ENCODE measurements at regions not wholly inside any gene's neighbourhood (a gene's known extent, or its start where the extent isn't known, plus 50 kb on each side); places are given as distances from the start of the nearest gene placed in this dataset.
"Not testable (repeated sequence)": the region's sequence is repeated elsewhere in the genome, so short reads cannot be mapped to it uniquely, and the experiment has no call there.

- FAIRE-seq, result no peak
Measured at GRCh38 chr12:19999805-20000138, 368.6 kb upstream of the PDE3A start.

DNA sequence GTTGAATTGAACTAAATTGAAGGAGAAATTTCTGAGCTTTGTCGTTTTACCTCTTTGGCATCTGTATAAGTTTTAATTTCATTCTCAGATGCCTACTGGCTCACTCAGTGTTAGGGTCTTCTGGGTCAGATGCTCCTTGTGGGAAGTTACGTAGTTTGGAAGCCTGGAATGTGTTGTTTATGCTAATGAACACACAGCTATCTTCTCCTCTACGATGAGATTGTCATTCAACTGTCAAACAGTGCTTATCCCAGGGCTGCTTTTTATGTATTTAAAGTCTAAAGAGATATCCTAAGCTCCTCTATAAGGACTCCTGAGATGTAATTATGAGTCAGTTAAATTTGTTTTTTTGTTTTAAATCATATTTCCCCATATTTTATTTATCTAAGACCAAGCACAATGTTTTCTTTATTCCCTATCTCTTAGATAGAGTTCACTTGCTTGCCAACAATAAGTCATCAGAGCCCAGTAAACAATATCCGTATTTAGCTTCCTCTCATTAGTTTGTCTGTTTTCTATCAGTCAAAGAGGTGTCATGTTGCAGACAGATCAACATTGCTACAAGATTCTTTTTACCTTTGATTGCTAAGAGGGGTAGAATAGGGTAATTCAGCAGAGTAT lies 368.0 kb upstream of the PDE3A start:
- no peak for FAIRE-seq

- no peak for FAIRE-seq
Measured at GRCh38 chr12:20003252-20003651, 365.1 kb upstream of the PDE3A start.

DNA sequence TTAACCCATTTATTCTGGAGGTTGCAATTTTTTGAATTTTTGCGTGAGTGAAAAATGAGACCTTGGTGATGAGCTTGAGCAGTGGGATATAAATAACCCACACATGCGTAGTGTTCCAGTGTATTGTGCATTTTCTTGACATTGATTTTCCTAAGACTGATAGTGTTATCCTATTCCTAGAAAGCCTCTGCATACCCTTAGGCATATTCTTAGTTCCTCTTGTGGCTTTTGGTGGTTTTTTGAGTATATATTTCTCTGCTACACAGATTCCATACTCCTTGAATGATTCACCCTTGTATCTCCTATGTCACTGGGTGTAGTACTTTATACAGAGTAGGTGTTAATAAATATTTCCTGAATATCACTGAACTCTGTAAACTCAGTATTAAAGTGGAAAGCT lies 363.4 kb upstream of the PDE3A start:
- FAIRE-seq, result no peak

DNA sequence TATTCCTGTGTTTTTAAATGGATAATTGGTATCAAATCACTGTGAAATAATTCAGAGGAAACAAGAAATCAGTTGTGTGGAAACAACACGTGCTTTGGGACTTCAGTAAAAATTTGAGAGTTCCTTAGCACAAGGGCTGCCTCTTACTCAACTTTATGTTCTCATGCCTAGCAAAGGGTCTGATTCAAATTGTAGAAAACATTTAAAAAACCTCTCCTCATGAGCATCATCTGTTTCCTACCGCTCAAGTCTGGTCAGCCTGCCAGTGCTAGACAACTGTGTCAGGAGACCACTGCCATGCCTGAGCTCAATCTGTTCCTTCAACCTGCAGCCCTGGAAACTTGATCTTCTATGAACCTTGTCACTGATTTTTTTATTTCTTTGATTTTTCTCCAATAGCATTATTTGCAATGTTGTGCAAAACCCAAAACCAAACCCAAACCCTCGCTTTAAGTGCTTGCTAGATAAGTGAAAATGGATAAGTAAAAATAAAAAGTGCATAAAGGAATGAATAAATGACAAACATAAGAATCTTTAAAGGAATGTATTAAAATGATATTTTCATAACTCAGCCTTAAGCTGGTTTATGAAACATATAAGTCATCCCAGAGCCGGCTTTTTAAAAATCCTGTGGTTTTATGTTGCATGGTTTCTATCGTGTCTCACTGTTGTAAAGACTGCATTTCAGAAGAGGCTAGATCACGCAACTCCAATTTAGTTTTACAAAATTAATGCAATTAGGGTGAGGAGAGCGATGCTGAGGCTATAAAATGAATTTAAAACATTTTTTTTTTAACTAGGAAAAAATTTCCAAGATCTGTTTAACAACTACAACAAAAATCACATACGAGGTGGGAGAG lies 361.2 kb upstream of the PDE3A start:
- no peak for FAIRE-seq

- not testable (repeated sequence) for FAIRE-seq
Measured at GRCh38 chr12:20009965-20010364, 358.4 kb upstream of the PDE3A start.

- no peak for FAIRE-seq
Measured at GRCh38 chr12:20011200-20011599, 357.1 kb upstream of the PDE3A start.

- no peak for FAIRE-seq
Measured at GRCh38 chr12:20017802-20018201, 350.5 kb upstream of the PDE3A start.

DNA sequence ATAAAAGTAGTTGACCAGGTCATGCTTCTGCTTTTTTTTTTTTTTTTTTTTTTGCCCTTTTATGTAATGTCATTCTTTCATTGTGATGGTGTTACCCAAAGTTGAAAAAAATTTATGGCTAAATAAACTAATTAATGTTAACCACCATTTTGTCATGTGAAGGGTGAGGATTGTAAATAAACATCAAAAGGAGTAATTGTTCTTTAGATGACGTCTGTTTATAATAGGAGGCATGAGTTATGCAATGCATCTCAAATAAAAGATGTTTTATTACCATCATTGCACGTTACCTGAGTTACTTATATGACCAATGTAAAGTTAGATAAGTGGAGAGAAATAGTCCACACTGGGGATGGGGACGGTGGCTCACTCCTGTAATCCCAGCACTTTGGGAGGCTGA lies 349.9 kb upstream of the PDE3A start:
- FAIRE-seq, result no peak

DNA sequence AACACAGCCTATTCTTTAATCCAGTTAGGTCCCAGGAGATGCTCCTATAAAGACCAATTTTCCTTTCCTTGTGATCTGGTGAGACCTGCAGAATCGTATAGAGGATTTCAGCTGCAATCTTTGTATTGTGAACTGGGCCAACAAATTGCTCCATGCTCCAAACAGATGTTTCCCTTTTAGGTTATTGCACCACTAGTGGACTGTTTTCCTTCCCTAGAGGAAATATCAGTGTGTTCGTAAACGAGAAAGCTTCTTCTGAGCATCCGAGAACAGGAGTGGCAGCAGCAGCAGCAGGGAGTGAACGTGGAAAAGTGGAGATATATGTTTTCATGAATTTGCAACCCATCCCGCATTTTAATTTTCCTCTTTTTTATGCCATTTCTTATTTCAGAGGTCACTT lies 344.1 kb upstream of the PDE3A start:
- FAIRE-seq, result no peak

GRCh38 chr12:20028033-20028432 lies 340.3 kb upstream of the PDE3A start:
- FAIRE-seq, result no peak

- FAIRE-seq, result no peak
Measured at GRCh38 chr12:20030826-20031225, 337.5 kb upstream of the PDE3A start.

DNA sequence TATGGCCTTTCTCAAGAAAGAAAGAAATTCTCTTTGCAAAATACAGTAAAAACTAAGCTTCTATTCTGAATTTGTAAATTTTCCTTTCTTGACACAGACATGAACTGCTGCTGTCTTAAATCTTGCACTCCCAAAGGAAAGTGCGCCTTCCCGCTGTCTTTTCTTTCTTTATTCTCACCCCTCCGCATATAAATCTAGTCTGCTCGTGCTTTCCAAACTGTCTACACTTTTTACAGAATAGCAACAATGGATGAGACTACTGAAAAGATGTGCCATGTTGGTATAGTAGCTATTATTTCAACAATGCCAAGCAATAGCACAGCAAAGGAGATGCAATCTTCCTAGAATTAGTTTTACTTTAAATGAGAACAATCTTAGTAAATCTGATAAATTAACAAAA lies 328.8 kb upstream of the PDE3A start:
- FAIRE-seq, result no peak

GRCh38 chr12:20040184-20040583 lies 328.2 kb upstream of the PDE3A start:
- no peak for FAIRE-seq

DNA sequence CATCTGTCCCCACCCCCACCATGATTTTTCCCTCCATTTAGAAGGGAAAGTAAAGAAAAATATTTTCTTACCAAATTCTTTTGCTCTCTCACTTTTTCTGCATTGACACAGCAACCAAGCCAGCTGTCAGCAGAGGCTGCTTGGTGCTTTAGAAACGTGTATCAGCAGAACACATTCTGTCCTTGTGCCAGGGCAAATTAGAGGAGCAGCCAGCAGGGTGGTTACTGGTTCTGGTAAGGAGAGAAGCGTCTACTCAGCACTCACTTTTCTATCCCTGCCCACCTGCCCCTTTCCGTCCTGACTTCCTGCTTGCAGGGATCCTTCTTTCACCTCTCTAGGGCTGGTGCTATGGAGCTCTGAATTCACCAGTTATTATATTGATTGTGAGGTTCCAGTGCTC lies 327.5 kb upstream of the PDE3A start:
- FAIRE-seq, result no peak

DNA sequence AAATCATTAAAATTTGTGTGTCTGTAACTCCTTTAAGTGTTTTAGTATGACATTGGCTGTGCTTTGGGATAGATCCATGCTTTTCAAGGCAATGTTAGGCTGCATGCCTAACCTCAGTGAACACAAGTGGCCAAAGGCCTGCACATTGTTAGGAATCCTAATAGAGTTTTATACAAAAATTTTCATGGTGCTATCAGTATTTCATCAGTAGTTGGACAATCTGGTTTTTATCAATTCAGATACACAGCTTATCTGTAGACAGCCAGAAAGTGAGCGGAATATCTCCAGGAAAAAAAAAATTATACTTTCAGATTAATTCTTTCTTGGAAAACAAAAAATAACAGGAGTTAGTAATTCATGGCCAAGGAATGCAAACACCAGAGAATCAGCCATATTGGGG lies 324.0 kb upstream of the PDE3A start:
- no peak for FAIRE-seq

DNA sequence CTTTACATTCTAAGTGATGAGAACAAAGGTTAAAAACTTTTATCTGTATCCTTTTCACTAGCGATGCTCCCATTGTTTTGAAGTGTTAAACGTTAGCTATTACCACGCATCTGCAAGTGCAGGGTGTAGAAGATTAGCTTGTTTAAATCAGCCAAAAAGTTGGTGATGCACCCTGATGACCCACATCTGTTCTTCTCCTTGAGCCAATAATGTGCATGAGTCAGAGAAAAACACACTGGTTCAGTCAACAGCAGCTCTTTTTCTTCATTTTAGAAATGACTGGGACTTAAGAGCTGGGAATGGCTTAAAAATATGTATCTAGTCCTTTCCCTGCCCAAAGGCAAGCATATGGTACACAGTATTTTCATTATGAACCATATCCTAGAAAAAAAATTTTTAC lies 323.5 kb upstream of the PDE3A start:
- FAIRE-seq, result no peak

DNA sequence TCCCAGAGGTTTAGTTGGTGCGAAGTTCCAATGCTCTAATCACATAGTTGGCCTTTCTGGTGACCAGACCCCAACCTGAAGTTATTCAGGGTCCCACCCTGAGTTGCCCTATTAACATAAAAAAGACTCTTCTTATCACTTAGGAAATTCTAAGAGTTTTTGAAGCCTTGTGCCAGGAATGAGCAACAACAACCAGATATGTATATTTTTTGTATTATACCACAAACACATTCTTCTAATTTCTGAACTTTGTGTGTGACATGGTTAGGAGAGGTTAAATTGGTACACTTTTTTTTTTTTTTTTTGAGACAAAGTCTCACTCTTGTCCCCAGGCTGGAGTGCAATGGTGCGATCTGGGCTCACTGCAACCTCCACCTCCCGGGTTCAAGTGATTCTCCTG lies 320.4 kb upstream of the PDE3A start:
- FAIRE-seq, result no peak

GRCh38 chr12:20050221-20050620 lies 318.1 kb upstream of the PDE3A start:
- no peak for FAIRE-seq

GRCh38 chr12:20053782-20054181 lies 314.6 kb upstream of the PDE3A start:
- no peak for FAIRE-seq

DNA sequence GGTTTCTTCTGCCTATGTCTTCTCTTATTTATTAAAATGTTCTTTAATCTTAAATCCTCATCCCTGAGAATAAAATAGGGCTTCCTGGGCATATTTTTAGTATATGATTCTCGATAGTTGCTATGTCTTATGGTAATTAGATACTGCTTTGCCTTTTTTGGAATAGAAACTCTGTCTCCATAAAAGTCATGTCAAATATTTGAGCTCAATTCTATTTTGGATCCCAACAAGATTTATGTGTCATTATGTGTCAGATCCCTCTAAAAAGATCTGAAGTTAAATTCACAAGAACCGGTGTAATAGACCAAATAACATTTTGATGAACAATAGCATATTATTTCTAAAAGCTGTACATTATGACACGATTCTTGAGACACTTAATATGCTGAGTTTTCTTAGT lies 312.5 kb upstream of the PDE3A start:
- FAIRE-seq, result no peak

DNA sequence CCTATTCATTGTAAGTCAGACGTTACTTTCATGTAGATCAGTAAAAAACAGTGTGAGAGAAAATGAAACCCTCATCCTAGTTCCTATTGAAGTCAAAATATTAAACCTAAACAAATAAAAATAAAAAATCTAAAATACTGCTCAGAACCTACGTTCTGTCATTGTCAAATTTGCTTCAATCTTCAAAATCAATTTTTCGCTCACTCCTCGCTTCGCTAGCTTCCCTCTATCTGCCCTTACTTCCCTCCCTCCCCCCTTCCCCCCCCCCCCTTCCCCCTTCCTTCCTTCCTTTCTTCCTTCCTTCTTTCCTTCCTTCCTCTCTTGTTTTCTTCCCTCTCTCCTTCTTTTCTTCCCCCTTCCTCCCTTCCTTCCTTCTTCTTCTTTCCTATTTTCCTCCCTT lies 310.9 kb upstream of the PDE3A start:
- no peak for FAIRE-seq

- no peak for FAIRE-seq
Measured at GRCh38 chr12:20063116-20063515, 305.2 kb upstream of the PDE3A start.

DNA sequence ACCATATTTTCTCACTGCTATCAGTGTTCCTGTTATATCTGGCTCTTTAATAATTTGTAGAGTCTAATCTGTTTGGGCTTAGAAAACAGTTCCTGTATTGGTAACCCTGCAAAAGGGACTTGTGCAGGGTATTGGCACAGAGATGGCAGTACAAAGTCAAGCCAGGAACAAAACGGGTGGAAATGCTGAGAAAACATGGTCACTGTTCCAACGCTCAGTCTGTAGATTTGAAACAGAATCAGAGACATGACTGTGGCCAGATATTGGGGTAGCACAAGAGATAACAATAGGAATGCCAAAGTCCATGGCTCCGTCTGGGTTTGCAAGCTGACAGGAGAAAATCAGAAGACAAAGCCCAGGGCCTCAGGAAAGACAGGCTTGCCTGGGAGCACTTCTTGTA lies 290.7 kb upstream of the PDE3A start:
- FAIRE-seq, result no peak

DNA sequence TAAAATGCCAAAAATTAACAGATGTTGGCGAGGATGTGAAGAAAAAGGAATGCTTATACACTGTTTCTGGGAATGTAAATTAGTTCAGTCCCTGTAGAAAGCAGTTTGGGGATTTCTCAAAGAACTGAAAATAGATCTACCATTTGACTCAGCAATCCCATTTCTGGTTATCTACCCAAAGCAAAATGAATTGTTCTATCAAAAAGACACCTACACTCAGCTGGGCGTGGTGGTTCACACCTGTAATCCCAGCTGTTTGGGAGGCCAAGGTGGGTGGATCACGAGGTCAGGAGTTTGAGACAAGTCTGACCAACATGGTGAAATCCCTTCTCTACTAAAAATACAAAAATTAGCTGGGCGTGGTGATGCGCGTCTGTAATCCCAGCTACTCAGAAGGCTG lies 279.3 kb upstream of the PDE3A start:
- no peak for FAIRE-seq

Measured in TTC549 (cell line).